ENCODE measurements at regions not wholly inside any gene's neighbourhood (a gene's known extent, or its start where the extent isn't known, plus 50 kb on each side); places are given as distances from the start of the nearest gene placed in this dataset.

DNA sequence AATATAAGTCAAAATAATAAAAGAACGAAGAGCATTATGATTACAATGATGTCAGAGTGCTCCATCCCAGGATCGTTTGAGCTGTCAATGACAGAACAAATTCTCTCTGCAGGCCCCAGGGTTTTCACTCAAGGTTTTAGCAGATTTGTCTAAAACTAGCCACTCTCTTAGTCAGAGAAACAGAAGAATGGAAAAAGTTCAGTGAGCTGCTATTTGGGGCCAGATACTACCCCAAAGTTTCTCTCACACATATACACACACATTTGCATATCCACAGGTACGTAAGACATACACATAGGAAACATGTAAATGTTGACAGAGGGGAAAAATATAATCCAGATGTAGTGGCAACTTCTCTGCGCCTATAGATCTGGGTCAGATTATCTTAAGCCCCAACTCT is 76.3 kb upstream of the SEMA6A start:
- TF ChIP-seq, protein P1, sequence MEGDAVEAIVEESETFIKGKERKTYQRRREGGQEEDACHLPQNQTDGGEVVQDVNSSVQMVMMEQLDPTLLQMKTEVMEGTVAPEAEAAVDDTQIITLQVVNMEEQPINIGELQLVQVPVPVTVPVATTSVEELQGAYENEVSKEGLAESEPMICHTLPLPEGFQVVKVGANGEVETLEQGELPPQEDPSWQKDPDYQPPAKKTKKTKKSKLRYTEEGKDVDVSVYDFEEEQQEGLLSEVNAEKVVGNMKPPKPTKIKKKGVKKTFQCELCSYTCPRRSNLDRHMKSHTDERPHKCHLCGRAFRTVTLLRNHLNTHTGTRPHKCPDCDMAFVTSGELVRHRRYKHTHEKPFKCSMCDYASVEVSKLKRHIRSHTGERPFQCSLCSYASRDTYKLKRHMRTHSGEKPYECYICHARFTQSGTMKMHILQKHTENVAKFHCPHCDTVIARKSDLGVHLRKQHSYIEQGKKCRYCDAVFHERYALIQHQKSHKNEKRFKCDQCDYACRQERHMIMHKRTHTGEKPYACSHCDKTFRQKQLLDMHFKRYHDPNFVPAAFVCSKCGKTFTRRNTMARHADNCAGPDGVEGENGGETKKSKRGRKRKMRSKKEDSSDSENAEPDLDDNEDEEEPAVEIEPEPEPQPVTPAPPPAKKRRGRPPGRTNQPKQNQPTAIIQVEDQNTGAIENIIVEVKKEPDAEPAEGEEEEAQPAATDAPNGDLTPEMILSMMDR (IDR thresholded peaks at IDR 0.05; ENCODE audit: unreplicated experiment): no peak
- H3K27ac Mint-ChIP-seq (ENCODE audit: unreplicated experiment): no peak overlapping the region
- no TSS peak for BruUV-seq (replicated peaks)
- CTCF ChIA-PET: no interaction called here
- no peaks in the 10 kb centered on the region for H3K27me3 Mint-ChIP-seq (ENCODE audit: unreplicated experiment)
- H3K36me3 Mint-ChIP-seq (ENCODE audit: insufficient read depth, unreplicated experiment): no peaks in the 10 kb centered on the region
- no peak for DNase-seq
- no peaks in the 10 kb centered on the region for H3K9me3 Mint-ChIP-seq (ENCODE audit: low read depth, unreplicated experiment)
- no peak overlapping the region for H3K4me3 Mint-ChIP-seq (ENCODE audit: low read depth, unreplicated experiment)
- intact Hi-C loops (cut with micrococcal nuclease; ENCODE audit: unreplicated experiment): no loop called here
- peaks cover 22% of the 10 kb centered on the region for H3K4me1 Mint-ChIP-seq (ENCODE audit: low read depth, unreplicated experiment)

DNA sequence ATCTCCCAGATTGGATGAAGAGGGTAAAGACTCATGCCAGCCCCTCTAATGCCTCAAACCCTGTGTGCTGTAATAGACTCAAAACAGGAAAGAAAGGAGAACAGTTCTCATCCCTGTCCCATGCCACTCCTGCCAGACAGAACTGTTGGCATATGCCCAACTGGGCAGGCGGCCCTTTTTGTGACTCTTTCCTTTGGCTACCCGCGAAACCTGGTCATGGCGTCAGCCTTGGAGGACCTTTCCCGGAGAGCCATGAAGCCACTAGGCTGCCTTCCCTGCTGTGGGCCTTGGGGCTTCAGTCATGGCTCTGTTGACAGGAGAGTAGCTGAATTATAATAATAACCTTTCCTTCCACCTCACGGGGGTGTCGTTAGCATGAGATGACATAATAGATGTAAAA is 75.9 kb upstream of the SEMA6A start:
- no peaks in the 10 kb centered on the region for H3K9me3 Mint-ChIP-seq (ENCODE audit: low read depth, unreplicated experiment)
- TF ChIP-seq, protein P1 (IDR thresholded peaks at IDR 0.05; ENCODE audit: unreplicated experiment): no peak
- no peak for DNase-seq
- BruUV-seq (replicated peaks): no TSS peak
- H3K27me3 Mint-ChIP-seq (ENCODE audit: unreplicated experiment): no peaks in the 10 kb centered on the region
- no peaks in the 10 kb centered on the region for H3K36me3 Mint-ChIP-seq (ENCODE audit: insufficient read depth, unreplicated experiment)
- H3K4me1 Mint-ChIP-seq (ENCODE audit: low read depth, unreplicated experiment): peaks cover 22% of the 10 kb centered on the region
- H3K27ac Mint-ChIP-seq (ENCODE audit: unreplicated experiment): no peak overlapping the region
- intact Hi-C loops (cut with micrococcal nuclease; ENCODE audit: unreplicated experiment): no loop called here
- CTCF ChIA-PET: no interaction called here
- H3K4me3 Mint-ChIP-seq (ENCODE audit: low read depth, unreplicated experiment): no peak overlapping the region

DNA sequence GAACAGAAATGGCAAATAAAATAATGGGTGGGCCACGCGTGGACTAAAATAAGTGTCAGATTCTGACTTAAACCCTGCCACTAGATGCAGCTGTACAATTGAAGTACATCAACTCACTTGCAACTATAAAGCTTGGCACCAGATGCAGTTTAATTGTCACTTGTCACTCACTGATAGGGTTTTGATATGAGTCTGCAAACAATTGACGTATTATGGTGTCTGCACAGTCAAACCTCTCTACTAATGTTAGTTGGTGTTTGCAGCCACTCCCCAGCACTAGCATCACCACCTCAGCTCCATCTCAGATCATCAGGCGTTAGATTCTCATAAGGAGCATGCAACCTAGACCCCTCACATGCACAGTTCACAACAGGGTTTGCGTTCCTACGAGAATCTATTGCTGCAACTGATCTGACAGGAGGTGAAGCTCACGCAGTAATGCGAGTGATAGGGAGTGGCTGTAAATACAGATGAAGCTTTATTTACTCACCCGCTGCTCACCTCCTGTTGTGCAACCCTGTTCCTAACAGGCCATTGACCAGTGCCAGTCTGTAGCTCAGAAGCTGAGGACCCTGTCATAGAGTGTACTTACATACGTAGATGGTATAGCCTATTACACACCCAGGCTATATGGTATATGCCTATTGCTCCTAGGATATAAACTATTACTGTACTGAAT is 72.1 kb upstream of the SEMA6A start:
- intact Hi-C loops (cut with micrococcal nuclease; ENCODE audit: unreplicated experiment): no loop called here
- no peaks in the 10 kb centered on the region for H3K36me3 Mint-ChIP-seq (ENCODE audit: insufficient read depth, unreplicated experiment)
- H3K4me1 Mint-ChIP-seq (ENCODE audit: low read depth, unreplicated experiment): peaks cover 5% of the 10 kb centered on the region
- H3K27me3 Mint-ChIP-seq (ENCODE audit: unreplicated experiment): no peaks in the 10 kb centered on the region
- H3K4me3 Mint-ChIP-seq (ENCODE audit: low read depth, unreplicated experiment): no peak overlapping the region
- no peak for DNase-seq
- BruUV-seq (replicated peaks): no TSS peak
- CTCF ChIA-PET: interaction anchor here (1.7 kb wide), 1 partner anchor 71 kb away, joined by 6 read pairs; no protein-coding TSS in a partner anchor
- H3K9me3 Mint-ChIP-seq (ENCODE audit: low read depth, unreplicated experiment): no peaks in the 10 kb centered on the region
- TF ChIP-seq, protein P1 (IDR thresholded peaks at IDR 0.05; ENCODE audit: unreplicated experiment): no peak
- no peak overlapping the region for H3K27ac Mint-ChIP-seq (ENCODE audit: unreplicated experiment)

DNA sequence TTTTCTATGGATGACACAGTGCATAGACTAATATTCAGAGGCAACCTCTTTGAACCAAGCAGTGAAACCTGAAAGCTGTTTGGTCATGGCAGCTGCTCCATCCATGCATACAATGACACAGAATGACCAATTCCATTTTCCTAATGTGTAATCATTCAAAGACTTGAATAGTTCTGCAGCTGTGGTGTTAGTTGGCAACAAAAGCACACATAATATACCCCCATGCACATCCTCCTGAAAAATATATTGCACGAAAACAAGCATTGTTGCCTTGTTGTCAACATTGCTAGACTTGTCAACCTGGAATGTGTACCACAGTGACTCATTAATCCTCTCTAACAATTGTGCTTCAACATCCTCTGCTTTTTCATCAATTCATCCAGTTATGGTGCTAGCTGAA is 71.0 kb upstream of the SEMA6A start:
- DNase-seq: no peak
- CTCF ChIA-PET: interaction anchor here (1.7 kb wide), 1 partner anchor 70 kb away, joined by 6 read pairs; no protein-coding TSS in a partner anchor
- Mint-ChIP-seq H3K9me3 (ENCODE audit: low read depth, unreplicated experiment) (no peaks in the 10 kb centered on the region), H3K4me1 (ENCODE audit: low read depth, unreplicated experiment) (no peaks in the 10 kb centered on the region), H3K27ac (ENCODE audit: unreplicated experiment) (no peak overlapping the region), H3K36me3 (ENCODE audit: insufficient read depth, unreplicated experiment) (no peaks in the 10 kb centered on the region), H3K27me3 (ENCODE audit: unreplicated experiment) (no peaks in the 10 kb centered on the region), H3K4me3 (ENCODE audit: low read depth, unreplicated experiment) (no peak overlapping the region)
- intact Hi-C loops (cut with micrococcal nuclease; ENCODE audit: unreplicated experiment): no loop called here
- BruUV-seq (replicated peaks): no TSS peak
- TF ChIP-seq, protein P1 (IDR thresholded peaks at IDR 0.05; ENCODE audit: unreplicated experiment): no peak
